Neural crest cell (in vitro differentiated cells): ENCODE measurements at regions not wholly inside any gene's neighbourhood (a gene's known extent, or its start where the extent isn't known, plus 50 kb on each side); places are given as distances from the start of the nearest gene placed in this dataset.

ENCODE experiments used
- DNase-seq: peaks from one replicate; pipeline ENCODE4 v3.0.0; 2021; ENCODE audit warnings: low read depth, mixed read lengths, low spot score
- H3K27ac Mint-ChIP-seq: one replicate; pipeline ENCODE4 v1.8.0; 2021; ENCODE audit warnings: mild to moderate bottlenecking, mixed read lengths; ENCODE audit not compliant: unreplicated experiment
- H3K27me3 Mint-ChIP-seq: 2 replicates; pipeline ENCODE4 v1.8.0; 2021; ENCODE audit warnings: low read depth, mild to moderate bottlenecking, mixed read lengths
- H3K36me3 Mint-ChIP-seq: 2 replicates; pipeline ENCODE4 v1.8.0; 2021; ENCODE audit warnings: low read depth, mild to moderate bottlenecking, mixed read lengths
- H3K4me1 Mint-ChIP-seq: 2 replicates; pipeline ENCODE4 v1.8.0; 2021; ENCODE audit warnings: mixed read lengths
- H3K4me3 Mint-ChIP-seq: one replicate; pipeline ENCODE4 v1.8.0; 2021; ENCODE audit warnings: mild to moderate bottlenecking, mixed read lengths
- H3K9me3 Mint-ChIP-seq: 2 replicates; pipeline ENCODE4 v1.8.0; 2021; ENCODE audit warnings: mixed read lengths
- CTCF ChIP-seq: fragments of 200-600 bp; sonication (generic); conservative IDR thresholded peaks from 2 replicates; pipeline ENCODE4 v1.5.0; 2021; ENCODE audit warnings: antibody characterized with exemption, mild to moderate bottlenecking

DNA sequence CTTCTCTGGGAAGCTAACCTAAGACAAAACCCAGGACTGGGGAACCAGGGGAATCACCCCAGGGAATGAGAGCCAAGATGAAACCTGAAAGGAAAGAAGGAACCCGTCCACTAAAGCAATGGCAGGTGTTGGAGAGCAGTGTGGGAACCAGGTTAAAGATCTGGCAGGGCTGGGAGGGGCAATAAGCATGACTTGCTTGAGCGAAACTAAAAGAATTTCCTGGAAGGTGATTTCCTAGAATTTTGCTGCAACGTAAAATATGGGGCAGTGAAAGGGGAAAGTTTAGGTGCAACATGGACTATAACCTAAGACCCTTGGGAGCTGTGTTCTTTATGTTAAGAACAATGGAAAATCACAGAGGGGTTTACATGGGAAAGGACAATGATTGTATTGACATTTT lies 126.2 kb upstream of the SSTR4 start:
- Mint-ChIP-seq H3K36me3 (peaks cover 3% of the 10 kb centered on the region), H3K27ac (no peak overlapping the region), H3K27me3 (peaks cover 20% of the 10 kb centered on the region), H3K9me3 (peaks cover 3% of the 10 kb centered on the region), H3K4me3 (no peak overlapping the region), H3K4me1 (no peaks in the 10 kb centered on the region)
- no peak for DNase-seq
- no peak for TF ChIP-seq CTCF

DNA sequence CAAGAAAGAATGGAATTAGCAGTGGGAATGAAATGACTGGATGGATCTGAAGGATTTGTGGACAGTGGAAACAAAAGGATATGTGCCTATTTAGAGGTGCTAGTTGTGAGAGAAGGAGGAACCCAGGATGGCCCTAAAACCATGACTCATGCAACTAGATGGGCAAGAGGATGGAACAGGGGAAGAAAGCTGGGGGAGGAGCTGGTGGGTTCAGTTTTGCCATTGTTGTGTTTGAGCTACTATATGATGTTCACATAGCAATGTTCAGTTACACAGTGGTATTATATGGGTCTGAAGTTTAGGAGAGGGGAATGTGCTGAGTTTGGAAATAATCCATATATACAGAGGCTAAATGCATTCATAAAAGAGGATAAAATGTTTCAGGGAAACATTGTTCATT lies 125.7 kb upstream of the SSTR4 start:
- peaks cover 4% of the 10 kb centered on the region for H3K36me3 Mint-ChIP-seq
- no peak for DNase-seq
- peaks cover 24% of the 10 kb centered on the region for H3K27me3 Mint-ChIP-seq
- no peak overlapping the region for H3K4me3 Mint-ChIP-seq
- peaks cover 6% of the 10 kb centered on the region for H3K9me3 Mint-ChIP-seq
- no peaks in the 10 kb centered on the region for H3K4me1 Mint-ChIP-seq
- no peak for TF ChIP-seq CTCF
- no peak overlapping the region for H3K27ac Mint-ChIP-seq

GRCh38 chr20:22910287-22910852 lies 124.7 kb upstream of the SSTR4 start:
- Mint-ChIP-seq H3K9me3 (peaks cover 6% of the 10 kb centered on the region), H3K27ac (no peak overlapping the region), H3K4me3 (no peak overlapping the region), H3K27me3 (peaks cover 33% of the 10 kb centered on the region), H3K4me1 (no peaks in the 10 kb centered on the region), H3K36me3 (peaks cover 4% of the 10 kb centered on the region)
- DNase-seq = no peak
- TF ChIP-seq CTCF = no peak

DNA sequence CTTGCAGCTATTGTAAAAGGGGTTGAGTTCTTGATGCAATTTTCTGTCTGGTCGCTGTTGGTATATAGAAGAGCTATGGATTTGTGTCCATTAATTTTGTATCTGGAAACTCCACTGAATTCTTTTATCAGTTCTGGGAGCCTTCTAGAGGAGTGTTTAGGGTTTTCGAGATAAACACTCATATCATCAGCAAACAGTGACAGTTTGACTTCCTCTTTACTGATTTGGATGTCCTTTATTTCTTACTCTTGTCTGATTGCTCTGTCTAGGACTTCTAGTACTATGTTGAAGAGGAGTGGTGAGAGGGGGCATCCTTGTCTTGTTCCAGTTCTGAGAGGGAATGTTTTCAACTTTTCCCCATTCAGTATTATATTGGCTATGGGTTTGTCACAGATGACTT lies 120.8 kb upstream of the SSTR4 start:
- Mint-ChIP-seq H3K9me3 (peaks cover 6% of the 10 kb centered on the region), H3K27me3 (peaks cover 35% of the 10 kb centered on the region), H3K27ac (no peak overlapping the region), H3K4me3 (no peak overlapping the region), H3K4me1 (no peaks in the 10 kb centered on the region), H3K36me3 (peaks cover 4% of the 10 kb centered on the region)
- no peak for DNase-seq
- TF ChIP-seq CTCF = no peak

DNA sequence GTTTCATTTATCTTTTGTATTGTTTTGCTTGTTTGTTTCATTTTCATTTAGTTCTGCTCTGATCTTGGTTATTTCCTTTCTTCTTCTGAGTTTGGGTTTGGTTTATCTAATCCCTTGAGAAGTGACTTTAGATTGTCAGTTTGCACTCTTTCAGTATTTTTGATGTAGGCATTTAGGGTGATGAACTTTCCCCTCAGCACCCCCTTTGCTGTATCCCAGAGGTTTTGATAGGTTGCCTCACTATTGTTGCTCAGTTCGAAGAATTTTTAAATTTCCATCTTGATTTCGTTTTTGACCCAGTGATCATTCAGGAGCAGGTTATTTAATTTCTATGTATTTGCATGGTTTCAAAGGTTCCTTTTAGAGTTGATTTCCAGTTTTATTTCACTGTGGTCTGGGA lies 119.6 kb upstream of the SSTR4 start:
- Mint-ChIP-seq H3K27ac (no peak overlapping the region), H3K9me3 (peaks cover 6% of the 10 kb centered on the region), H3K27me3 (peaks cover 35% of the 10 kb centered on the region), H3K4me1 (no peaks in the 10 kb centered on the region), H3K36me3 (peaks cover 4% of the 10 kb centered on the region), H3K4me3 (no peak overlapping the region)
- no peak for DNase-seq
- no peak for TF ChIP-seq CTCF
